ENCODE measurements at regions not wholly inside any gene's neighbourhood (a gene's known extent, or its start where the extent isn't known, plus 50 kb on each side); places are given as distances from the start of the nearest gene placed in this dataset.

DNA sequence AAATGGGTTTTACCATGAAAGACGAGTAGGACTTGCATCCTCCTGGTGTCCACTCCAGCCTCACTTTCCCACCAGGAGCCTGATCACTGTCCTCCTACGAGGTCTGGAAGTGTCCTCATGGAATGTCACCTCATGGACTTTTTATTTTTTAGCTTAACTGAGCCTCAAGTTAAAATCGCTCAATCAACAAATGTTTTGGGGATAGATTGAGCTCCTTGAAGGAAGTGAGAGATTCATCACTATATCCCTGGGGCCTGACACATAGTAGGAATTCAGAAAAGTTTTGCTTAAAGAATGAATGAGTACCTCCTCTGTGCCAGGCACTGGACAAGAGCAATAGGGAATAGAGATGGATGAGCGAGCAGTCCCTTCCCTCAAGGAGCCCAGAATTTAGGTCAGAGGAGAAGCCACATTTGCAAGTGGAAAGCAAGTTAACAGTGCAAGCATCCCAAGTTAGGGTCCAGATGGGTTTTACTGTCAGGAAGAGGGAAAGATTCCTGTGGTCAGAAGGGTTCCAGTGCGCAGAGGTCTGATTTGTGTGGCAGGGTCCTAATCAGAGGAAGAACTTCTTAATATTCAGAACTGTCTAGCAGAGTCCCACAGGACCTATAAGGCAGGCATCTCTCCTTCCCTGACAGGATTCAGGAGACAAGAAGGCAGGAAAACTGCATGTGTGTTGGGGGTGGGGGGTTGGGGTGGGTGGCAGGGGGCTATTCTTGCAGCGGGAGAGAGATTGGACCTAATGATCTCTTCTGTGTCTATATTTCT, 67.0 kb downstream of the MYCN start:
- Mint-ChIP-seq H3K36me3 (no peaks in the 10 kb centered on the region), H3K9me3 (peaks cover 0 to 2% (median 0%) of the 10 kb centered on the region in 6 donors), H3K27me3 (ENCODE audit: low read depth in 3 of 3) (peaks cover 4 to 7% (median 5%) of the 10 kb centered on the region in 3 donors), H3K27ac (peak overlapping the region in 1 of 6 donors; percentile 41), H3K4me1 (no peaks in the 10 kb centered on the region), H3K4me3 (no peak overlapping the region)
- DNase-seq: no peak

DNA sequence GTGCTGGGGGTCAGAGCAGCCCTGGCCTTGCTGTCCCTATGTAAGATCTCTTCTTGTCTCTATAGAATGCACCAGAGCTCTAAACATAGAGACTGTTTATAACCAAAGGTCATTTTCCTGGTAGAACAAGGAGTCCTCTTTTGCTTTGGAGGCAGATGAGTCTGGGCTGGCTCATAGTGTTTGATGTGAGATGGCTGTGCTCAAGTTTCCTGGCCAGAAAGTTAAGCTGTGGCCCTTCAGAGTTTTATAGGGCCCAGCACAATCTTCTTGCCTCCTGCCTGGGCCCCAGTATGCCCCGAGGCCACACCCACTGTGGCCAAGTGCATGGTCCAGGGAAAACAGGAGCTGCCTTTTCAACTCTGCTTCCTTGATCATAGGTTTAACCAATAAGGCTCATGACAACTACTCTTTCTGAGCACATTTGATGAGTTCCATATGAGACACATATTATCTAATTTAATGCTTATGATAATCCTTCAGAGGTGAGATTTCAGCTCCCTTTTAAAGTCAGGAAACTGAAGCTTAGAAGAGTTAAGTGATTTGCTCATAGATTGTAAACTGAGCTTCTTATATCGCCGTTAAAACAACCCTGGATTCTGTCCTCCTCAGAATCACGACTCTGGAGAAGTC, 66.3 kb downstream of the MYCN start:
- Mint-ChIP-seq H3K9me3 (peaks cover 0 to 2% (median 0%) of the 10 kb centered on the region in 6 donors), H3K4me1 (no peaks in the 10 kb centered on the region), H3K36me3 (no peaks in the 10 kb centered on the region), H3K27ac (no peak overlapping the region), H3K27me3 (ENCODE audit: low read depth in 3 of 3) (peaks cover 1 to 7% (median 3%) of the 10 kb centered on the region in 3 donors), H3K4me3 (no peak overlapping the region)
- no peak for DNase-seq

DNA sequence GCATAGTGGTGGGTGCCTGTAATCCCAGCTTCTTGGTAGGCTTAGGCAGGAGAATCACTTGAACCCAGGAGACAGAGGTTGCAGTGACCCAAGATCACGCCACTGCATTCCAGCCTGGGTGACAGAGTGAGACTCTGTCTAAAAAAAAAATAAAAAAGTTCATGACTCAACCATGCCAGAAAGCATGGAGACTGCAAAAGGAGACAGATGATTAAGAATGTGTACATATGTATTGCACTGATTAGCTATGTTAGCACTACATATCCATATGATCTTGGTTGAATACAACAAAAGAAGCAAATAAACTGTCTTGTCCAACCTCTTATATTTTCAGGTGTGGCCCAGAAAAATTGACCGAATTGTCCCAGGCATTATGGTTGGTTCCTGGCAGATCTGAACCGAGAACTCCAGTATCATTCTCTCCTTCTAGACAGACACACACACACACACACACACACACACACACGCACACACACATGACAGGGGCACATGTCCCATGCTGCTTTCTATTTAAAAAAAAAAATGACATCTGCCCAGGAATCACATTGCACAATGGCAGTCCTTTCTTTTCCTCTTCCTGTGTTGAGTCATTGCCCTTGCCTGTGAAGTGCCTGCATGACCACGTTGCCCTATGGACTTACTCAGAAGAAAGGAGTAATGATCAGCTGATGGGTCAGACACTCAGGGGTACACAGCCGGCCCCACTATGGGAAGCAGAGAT, 65.6 kb downstream of the MYCN start:
- Mint-ChIP-seq H3K9me3 (peaks cover 0 to 2% (median 0%) of the 10 kb centered on the region in 6 donors), H3K27me3 (ENCODE audit: low read depth in 3 of 3) (peaks cover 0 to 7% (median 3%) of the 10 kb centered on the region in 3 donors), H3K4me3 (no peak overlapping the region), H3K4me1 (no peaks in the 10 kb centered on the region), H3K27ac (no peak overlapping the region), H3K36me3 (no peaks in the 10 kb centered on the region)
- no peak for DNase-seq

DNA sequence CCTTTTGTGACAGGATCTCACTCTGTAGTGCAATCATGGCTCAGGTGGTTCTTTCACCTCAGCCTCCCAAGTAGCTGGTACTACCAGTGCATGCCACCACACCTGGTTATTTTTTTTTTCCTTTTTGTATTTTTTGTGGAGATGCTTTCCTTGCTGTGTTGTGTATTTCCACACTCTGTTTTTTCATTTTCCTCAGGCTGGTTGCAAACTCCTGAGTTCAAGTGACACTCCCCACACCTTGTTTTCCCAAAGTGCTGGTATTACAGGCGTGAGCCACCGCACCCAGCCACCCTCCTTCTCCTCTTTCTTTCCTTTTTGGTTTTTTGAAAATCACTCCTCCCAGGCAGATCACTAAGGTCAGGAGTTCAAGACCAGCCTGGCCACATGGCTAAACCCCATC, 65.0 kb downstream of the MYCN start:
- Mint-ChIP-seq H3K36me3 (no peaks in the 10 kb centered on the region), H3K27ac (no peak overlapping the region), H3K27me3 (ENCODE audit: low read depth in 3 of 3) (peaks cover 0 to 7% (median 3%) of the 10 kb centered on the region in 3 donors), H3K4me1 (no peaks in the 10 kb centered on the region), H3K4me3 (no peak overlapping the region), H3K9me3 (peaks cover 0 to 2% (median 0%) of the 10 kb centered on the region in 6 donors)
- no peak for DNase-seq

DNA sequence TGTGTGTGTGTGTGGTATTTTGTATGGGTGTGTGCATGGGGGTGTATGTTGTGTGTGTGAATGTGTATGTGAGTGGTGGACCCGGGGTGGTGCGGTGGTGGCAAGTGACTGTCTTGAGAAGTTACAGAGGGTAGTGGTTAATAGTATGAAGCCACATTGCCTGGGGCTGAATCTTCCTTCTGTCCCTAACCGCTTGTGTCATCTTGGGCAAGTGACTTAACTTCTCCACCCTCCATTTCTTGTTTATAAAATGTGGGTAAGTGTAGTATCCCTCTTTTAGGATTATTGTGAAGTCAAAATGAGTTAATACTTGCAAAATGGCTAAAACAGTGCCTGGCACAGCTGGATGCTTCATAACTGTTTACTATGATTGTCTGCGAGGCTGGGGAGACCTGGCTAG, 63.5 kb downstream of the MYCN start:
- DNase-seq: no peak
- no peak overlapping the region for H3K27ac Mint-ChIP-seq
- peaks cover 0 to 9% (median 3%) of the 10 kb centered on the region in 3 donors for H3K27me3 Mint-ChIP-seq (ENCODE audit: low read depth in 3 of 3)
- no peaks in the 10 kb centered on the region for H3K4me1 Mint-ChIP-seq
- no peaks in the 10 kb centered on the region for H3K36me3 Mint-ChIP-seq
- H3K4me3 Mint-ChIP-seq: no peak overlapping the region
- peaks cover 0 to 2% (median 0%) of the 10 kb centered on the region in 6 donors for H3K9me3 Mint-ChIP-seq

DNA sequence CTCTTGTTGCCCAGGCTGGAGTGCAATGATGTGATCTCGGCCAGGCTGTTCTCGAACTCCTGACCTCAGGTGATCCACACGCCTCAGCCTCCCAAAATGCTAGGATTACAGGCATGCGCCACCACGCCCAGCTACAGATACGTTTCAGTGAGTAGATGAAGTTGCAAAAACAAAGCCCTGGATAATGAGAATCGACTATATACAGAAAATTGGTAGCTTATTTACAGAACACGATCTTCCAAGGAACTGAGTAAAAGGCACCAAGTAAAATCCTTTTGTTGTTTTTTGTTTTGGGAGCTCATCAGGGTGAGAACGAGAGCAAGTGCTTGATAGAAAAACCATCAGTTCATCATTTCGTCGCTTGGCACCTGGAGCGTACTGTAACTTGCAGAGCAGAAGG, 62.8 kb downstream of the MYCN start:
- H3K27ac Mint-ChIP-seq: no peak overlapping the region
- no peaks in the 10 kb centered on the region for H3K36me3 Mint-ChIP-seq
- no peaks in the 10 kb centered on the region for H3K4me1 Mint-ChIP-seq
- no peak for DNase-seq
- H3K9me3 Mint-ChIP-seq: peaks cover 0 to 2% (median 0%) of the 10 kb centered on the region in 6 donors
- H3K27me3 Mint-ChIP-seq (ENCODE audit: low read depth in 3 of 3): peaks cover 0 to 9% (median 3%) of the 10 kb centered on the region in 3 donors
- H3K4me3 Mint-ChIP-seq: no peak overlapping the region

DNA sequence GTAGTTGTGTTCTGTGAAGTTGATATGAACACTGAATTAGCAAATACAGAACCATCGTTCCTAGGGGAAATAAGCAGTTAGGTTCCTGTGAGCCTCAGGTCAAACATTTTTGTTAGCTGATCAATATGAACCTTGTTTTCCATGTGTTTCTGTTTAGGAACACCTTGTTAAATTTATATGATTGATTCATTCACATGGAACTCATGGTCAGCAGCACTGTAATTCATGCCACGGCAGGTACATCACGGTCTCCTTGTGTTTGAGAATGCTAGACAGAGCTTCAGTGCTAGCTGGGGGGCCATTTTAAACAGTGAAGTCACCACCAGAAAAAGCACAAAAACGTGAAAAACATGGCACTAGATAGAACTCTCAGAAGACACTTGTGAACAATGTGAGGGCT, 62.2 kb downstream of the MYCN start:
- Mint-ChIP-seq H3K4me3 (no peak overlapping the region), H3K27me3 (ENCODE audit: low read depth in 3 of 3) (peaks cover 0 to 9% (median 3%) of the 10 kb centered on the region in 3 donors), H3K36me3 (no peaks in the 10 kb centered on the region), H3K4me1 (no peaks in the 10 kb centered on the region), H3K9me3 (peaks cover 0 to 2% (median 0%) of the 10 kb centered on the region in 6 donors), H3K27ac (no peak overlapping the region)
- DNase-seq: no peak

DNA sequence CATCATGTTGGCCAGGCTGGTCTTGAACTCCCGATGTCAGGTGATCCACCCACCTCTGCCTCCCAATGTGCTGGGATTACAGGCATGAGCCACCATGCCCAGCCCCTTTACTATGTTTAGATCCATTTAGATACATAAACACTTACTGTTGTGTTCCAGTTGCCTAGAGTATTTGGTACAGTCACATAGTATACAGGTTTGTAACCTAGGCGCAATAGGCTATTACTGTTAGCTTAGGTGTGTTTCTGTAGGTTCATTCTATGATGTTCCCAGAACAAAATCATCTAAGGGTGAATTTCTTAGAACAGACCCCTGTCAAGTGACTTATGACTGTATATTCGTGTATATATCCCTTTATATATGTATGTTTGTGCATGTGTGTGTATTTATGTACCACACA, 61.8 kb downstream of the MYCN start:
- DNase-seq: no peak
- Mint-ChIP-seq H3K4me1 (no peaks in the 10 kb centered on the region), H3K36me3 (no peaks in the 10 kb centered on the region), H3K9me3 (no peaks in the 10 kb centered on the region), H3K4me3 (no peak overlapping the region), H3K27me3 (ENCODE audit: low read depth in 3 of 3) (peaks cover 2 to 9% (median 3%) of the 10 kb centered on the region in 3 donors), H3K27ac (no peak overlapping the region)

DNA sequence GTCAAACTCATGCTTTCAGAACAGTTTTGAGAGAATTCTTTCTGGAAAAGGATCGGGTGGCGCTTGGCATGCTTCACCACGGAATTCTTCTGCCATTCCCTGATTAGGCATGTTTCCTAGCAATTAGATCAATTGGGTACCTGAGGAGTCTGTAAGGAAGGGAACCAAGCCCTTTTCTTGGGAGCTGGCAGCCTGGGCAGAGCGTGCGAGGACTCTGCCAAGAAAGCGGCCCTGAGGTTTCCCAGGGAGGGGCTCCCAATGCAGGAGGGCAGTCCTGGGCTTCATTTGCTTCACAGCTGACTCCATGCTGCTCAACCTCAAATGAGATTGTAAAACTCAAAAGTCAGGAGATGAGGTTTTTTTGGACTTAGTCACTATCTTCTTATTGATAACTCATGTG, 60.3 kb downstream of the MYCN start:
- Mint-ChIP-seq H3K4me3 (no peak overlapping the region), H3K27ac (no peak overlapping the region), H3K27me3 (ENCODE audit: low read depth in 3 of 3) (peaks cover 3 to 8% (median 3%) of the 10 kb centered on the region in 3 donors), H3K4me1 (no peaks in the 10 kb centered on the region), H3K36me3 (no peaks in the 10 kb centered on the region), H3K9me3 (no peaks in the 10 kb centered on the region)
- no peak for DNase-seq

DNA sequence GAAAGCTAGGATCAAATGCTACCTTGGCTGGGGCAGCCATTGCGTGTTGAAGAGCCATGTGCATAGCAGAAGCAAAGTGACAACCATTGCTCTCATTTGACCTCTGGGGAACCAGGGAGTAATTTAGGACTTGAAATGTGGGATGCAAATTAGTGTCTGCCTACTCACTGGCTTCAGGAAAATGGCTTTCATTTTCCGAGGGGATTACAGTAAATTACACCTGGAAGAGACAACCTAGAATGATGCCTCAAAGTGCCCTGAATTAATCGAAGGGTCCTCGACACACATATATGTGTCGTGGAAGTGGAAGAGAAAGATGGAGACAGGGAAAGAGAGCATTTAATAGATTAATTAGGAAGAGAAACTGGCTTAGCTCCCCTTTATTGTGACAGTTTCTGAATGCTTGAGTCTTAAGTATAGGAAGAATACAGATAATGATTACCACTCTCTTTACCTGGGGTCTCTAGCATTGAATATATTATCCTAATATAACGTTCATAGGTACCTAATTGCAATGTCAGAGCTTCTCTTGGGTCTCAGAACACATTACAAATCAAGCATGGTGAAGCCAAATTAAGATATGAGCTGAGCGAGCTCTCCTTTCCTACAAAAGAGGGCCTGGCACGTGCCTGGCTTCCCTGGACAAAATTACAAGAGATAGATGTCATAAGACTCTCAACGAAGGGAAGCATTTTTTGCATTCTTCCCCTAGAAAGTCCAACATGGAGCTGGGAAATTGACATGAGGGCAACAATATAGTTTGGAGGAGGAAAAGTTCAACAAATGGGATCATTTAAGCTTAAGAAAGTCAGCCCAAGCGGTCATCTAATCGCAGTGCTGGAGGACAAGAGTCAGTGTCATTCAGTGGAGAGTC, 59.5 kb downstream of the MYCN start:
- H3K27ac Mint-ChIP-seq: no peak overlapping the region
- no peak for DNase-seq
- H3K36me3 Mint-ChIP-seq: no peaks in the 10 kb centered on the region
- H3K4me3 Mint-ChIP-seq: no peak overlapping the region
- no peaks in the 10 kb centered on the region for H3K9me3 Mint-ChIP-seq
- H3K27me3 Mint-ChIP-seq (ENCODE audit: low read depth in 3 of 3): peaks cover 4 to 7% (median 6%) of the 10 kb centered on the region in 3 donors
- no peaks in the 10 kb centered on the region for H3K4me1 Mint-ChIP-seq

DNA sequence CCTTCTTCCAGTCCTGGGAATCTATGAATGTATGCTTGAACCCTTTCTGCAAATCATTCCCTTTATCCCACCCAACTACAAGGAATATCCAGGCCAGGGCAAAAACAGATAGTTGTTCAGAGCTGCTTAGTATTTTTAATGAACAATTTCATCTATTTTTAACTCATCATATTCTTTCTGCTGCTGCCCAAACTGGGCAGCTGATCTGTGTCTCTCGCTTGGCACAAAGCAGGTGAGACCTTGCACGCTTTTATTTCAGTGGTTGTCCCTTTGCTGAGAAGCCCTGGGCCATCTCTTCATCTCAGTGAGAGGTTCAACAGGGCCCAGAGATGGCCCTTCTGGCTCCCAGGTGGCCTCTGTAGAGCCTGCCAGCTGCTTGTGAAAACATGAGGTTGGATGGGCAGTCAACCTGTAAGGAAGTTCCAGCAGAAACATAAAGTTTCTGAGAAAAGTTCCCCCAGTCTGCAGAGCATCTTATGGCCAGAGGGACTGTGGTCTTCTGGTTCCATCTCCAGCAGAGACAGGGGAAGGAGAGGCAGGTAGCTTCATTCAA, 57.5 kb downstream of the MYCN start:
- no peak overlapping the region for H3K4me3 Mint-ChIP-seq
- no peak overlapping the region for H3K27ac Mint-ChIP-seq
- no peaks in the 10 kb centered on the region for H3K36me3 Mint-ChIP-seq
- peaks cover 2 to 6% (median 6%) of the 10 kb centered on the region in 3 donors for H3K27me3 Mint-ChIP-seq (ENCODE audit: low read depth in 3 of 3)
- no peak for DNase-seq
- H3K9me3 Mint-ChIP-seq: no peaks in the 10 kb centered on the region
- no peaks in the 10 kb centered on the region for H3K4me1 Mint-ChIP-seq

DNA sequence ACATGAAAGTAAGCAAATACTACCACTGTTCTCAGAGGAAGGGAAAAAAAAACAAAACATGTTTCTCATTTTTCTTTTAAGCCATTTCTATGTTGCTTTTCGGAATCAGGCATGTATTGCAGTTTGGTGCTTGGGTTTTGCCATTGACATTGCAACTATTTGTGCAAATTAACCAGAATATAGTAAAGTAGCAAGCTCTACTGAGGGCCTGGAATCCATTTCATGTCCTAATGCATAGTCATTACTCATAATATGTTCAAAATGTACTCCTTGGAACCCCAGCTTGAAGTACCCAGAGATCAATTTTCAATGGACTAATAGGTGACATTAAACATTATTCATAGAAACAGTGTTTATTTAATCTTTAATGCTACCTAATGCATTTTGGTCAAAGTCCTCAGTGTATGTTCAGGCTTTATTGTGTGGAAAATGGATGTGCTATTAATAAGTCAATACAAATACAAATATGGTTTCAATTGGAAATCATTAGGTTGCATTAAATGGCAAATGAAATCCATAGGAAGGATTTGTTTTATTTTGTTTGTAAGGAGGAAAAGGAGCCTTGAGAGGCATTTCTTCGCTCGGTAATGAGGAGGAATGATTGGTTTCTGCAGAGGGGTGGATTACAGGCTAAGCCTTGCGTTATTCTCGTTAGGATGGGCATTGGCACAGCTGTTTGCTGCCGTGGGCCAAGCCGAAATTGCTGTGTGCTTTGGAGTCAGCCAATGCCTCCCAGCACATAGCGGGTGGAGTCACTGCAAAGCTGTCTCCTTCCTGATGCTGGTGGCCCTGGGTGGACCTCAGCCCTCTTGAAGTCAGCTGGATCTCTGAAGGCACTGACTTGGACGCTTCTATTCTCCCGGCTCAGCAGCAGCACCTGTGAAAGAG, 56.4 kb downstream of the MYCN start:
- DNase-seq: no peak
- H3K4me1 Mint-ChIP-seq: no peaks in the 10 kb centered on the region
- H3K27ac Mint-ChIP-seq: no peak overlapping the region
- peaks cover 2 to 7% (median 6%) of the 10 kb centered on the region in 3 donors for H3K27me3 Mint-ChIP-seq (ENCODE audit: low read depth in 3 of 3)
- no peaks in the 10 kb centered on the region for H3K36me3 Mint-ChIP-seq
- H3K4me3 Mint-ChIP-seq: no peak overlapping the region
- no peaks in the 10 kb centered on the region for H3K9me3 Mint-ChIP-seq
